ENCODE measurements at regions not wholly inside any gene's neighbourhood (a gene's known extent, or its start where the extent isn't known, plus 50 kb on each side); places are given as distances from the start of the nearest gene placed in this dataset.

- RAD21 ChIA-PET (ENCODE audit: low non-redundant PET in 1 of 2, low total read pairs in 2 of 2, uncharacterized antibody in 2 of 2, unreplicated experiment in 2 of 2) = no interaction called here
- no TSS peak for BruUV-seq (replicated peaks)
- H3K4me2 ChIP-seq (ENCODE audit: low read length) = no peak overlapping the region
- H3K27me3 ChIP-seq (ENCODE audit: insufficient read depth, low read length) = no peaks in the 10 kb centered on the region
- H3K79me2 ChIP-seq (ENCODE audit: insufficient read depth, low read length) = no peaks in the 10 kb centered on the region
- TF ChIP-seq CEBPB (IDR thresholded peaks at IDR 0.05; ENCODE audit: low read depth) (no peak), ZBTB33 (IDR thresholded peaks at IDR 0.05; ENCODE audit: extremely low read depth, insufficient replicate concordance, low read length) (no peak), POLR2AphosphoS5 (IDR thresholded peaks at IDR 0.05; ENCODE audit: low read depth, low read length) (no peak), SRF (IDR thresholded peaks at IDR 0.05; ENCODE audit: low read depth) (no peak), EZH2phosphoT487 (IDR thresholded peaks at IDR 0.05; ENCODE audit: borderline replicate concordance) (no peak), MAX (IDR thresholded peaks at IDR 0.05) (no peak), SIN3A (IDR thresholded peaks at IDR 0.05; ENCODE audit: low read depth) (no peak), CTCF (IDR thresholded peaks at IDR 0.05 in 2 of 3, conservative IDR thresholded peaks at IDR 0.05 in 1 of 3; ENCODE audit: borderline replicate concordance in 1 of 3, insufficient read depth in 1 of 3, low read depth in 2 of 3, low read length in 2 of 3) (no peak), ZNF274 (IDR thresholded peaks at IDR 0.05; ENCODE audit: low read depth, low read length) (no peak), ELF1 (IDR thresholded peaks at IDR 0.05; ENCODE audit: borderline replicate concordance, low read depth) (no peak), EZH2 (IDR thresholded peaks at IDR 0.05) (no peak), CBX3 (IDR thresholded peaks at IDR 0.05; ENCODE audit: low read depth) (no peak), FOSL1 (IDR thresholded peaks at IDR 0.05; ENCODE audit: low read depth) (no peak)
- H3K9me3 ChIP-seq (ENCODE audit: control insufficient read depth in 1 of 2, insufficient read depth in 1 of 2, low read depth in 1 of 2, low read length in 2 of 2) = no peaks in the 10 kb centered on the region
- CTCF ChIA-PET = no interaction called here
- no peak for ATAC-seq
- H3K36me3 ChIP-seq (ENCODE audit: control insufficient read depth in 1 of 2, insufficient read depth in 2 of 2, low read length in 2 of 2) = no peaks in the 10 kb centered on the region
- intact Hi-C loops (cut with micrococcal nuclease) = no loop called here
- no peaks in the 10 kb centered on the region for H3K9me2 ChIP-seq (ENCODE audit: insufficient read depth)
- no peak for DNase-seq (ENCODE audit: low read depth, low spot score)
- H3K4me3 ChIP-seq (replicated peaks in 1 of 2; ENCODE audit: low read depth in 1 of 2, low read length in 2 of 2) = no peak overlapping the region
- H3K4me1 ChIP-seq (ENCODE audit: control insufficient read depth in 1 of 2, insufficient read depth in 2 of 2, low read length in 2 of 2) = no peaks in the 10 kb centered on the region
- no peaks in the 10 kb centered on the region for H4K20me1 ChIP-seq (ENCODE audit: insufficient read depth)
- no peak overlapping the region for H3K9ac ChIP-seq (ENCODE audit: low read length)
- H3K27ac ChIP-seq (ENCODE audit: low read depth, low read length) = no peak overlapping the region
- POLR2A ChIA-PET = no interaction called here
- H2AFZ ChIP-seq (ENCODE audit: low read depth, low read length, poor library complexity, severe bottlenecking) = no peak overlapping the region
Observed at GRCh38 chr14:40058901-40059897, 627.0 kb upstream of the FBXO33 start.
